Gastrocnemius medialis (tissue), 4 donors: ENCODE measurements at regions not wholly inside any gene's neighbourhood (a gene's known extent, or its start where the extent isn't known, plus 50 kb on each side); places are given as distances from the start of the nearest gene placed in this dataset.

ENCODE experiments used
- ATAC-seq, 2 donors: fragments of 150-250 bp; one replicate each; pipeline ENCODE4 v1.9.1; 2016
- DNase-seq, 2 donors: peaks; one replicate each; pipeline ENCODE4 v3.0.0-alpha.2; 2019
- H3K27ac ChIP-seq, 4 donors: fragments of 200-600 bp; sonication (generic); 1 replicate in 1 of 4; 2 replicates in 3 of 4; pipeline ENCODE4 v1.5.1; 2016 to 2018; ENCODE audit warnings: mild to moderate bottlenecking in 2 of 4, moderate library complexity in 1 of 4
- H3K27me3 ChIP-seq, 3 donors: fragments of 200-600 bp; sonication (generic) in 2 of 3; 1 replicate in 1 of 3; 2 replicates in 2 of 3; pipeline versions ENCODE4 v1.5.1 to v1.6.0; 2016 to 2019; ENCODE audit warnings: mild to moderate bottlenecking in 1 of 3, moderate library complexity in 1 of 3
- H3K36me3 ChIP-seq, 2 donors: fragments of 200-600 bp; sonication (generic) in 1 of 2; one replicate each; pipeline ENCODE4 v1.5.1; 2017 to 2018
- H3K4me1 ChIP-seq, 2 donors: fragments of 200-600 bp; sonication (generic) in 1 of 2; one replicate each; pipeline ENCODE4 v1.5.1; 2016 to 2017; ENCODE audit warnings: mild to moderate bottlenecking in 2 of 2
- H3K4me3 ChIP-seq, 4 donors: fragments of 200-600 bp; sonication (generic) in 3 of 4; 1 replicate in 1 of 4; 2 replicates in 3 of 4; pipeline ENCODE4 v1.5.1; 2016 to 2019; ENCODE audit warnings: mild to moderate bottlenecking in 2 of 4
- H3K9me3 ChIP-seq, 3 donors: fragments of 200-600 bp; sonication (generic) in 2 of 3; 1 replicate in 1 of 3; 2 replicates in 2 of 3; pipeline ENCODE4 v1.5.1; 2016 to 2019
- CTCF ChIP-seq, 5 experiments: fragments of 450-650 bp in 3 of 5; fragments of 200-600 bp in 2 of 5; sonication (generic) in 2 of 5; IDR thresholded peaks in 4 of 5; conservative IDR thresholded peaks in 1 of 5; 1 replicate in 4 of 5; 2 replicates in 1 of 5; pipeline ENCODE4 v1.5.1; 2016 to 2019; ENCODE audit warnings: antibody characterized with exemption in 5 of 5, mild to moderate bottlenecking in 3 of 5, moderate library complexity in 3 of 5
- POLR2A ChIP-seq, 2 donors: fragments of 450-650 bp; IDR thresholded peaks; one replicate each; pipeline ENCODE4 v1.6.1; 2017; ENCODE audit warnings: antibody characterized with exemption in 2 of 2, mild to moderate bottlenecking in 2 of 2, moderate library complexity in 2 of 2
- in situ Hi-C, 4 donors: fragments of 200-750 bp; cut with MboI; loops; one replicate each; pipeline versions ENCODE4 v1.15.0 to v1.8.0; 2017; ENCODE audit warnings: low sequenced_read_pairs in 4 of 4
- intact Hi-C: fragments of 100-400 bp; cut with DNase I; formaldehyde crosslinking; loops from one replicate; pipeline ENCODE4 v1.15.1; 2023; ENCODE audit warnings: low total_unique reads

- ATAC-seq = no peak
- Histone ChIP-seq H3K4me3 (no peak overlapping the region), H3K4me1 (no peaks in the 10 kb centered on the region), H3K27me3 (no peaks in the 10 kb centered on the region), H3K9me3 (no peaks in the 10 kb centered on the region), H3K36me3 (no peaks in the 10 kb centered on the region), H3K27ac (no peak overlapping the region)
- intact Hi-C loops = no loop called here
- no peak for DNase-seq
- TF ChIP-seq CTCF (IDR thresholded peaks at IDR 0.05 in 4 of 5, conservative IDR thresholded peaks at IDR 0.05 in 1 of 5) = no peak
- no peak for TF ChIP-seq POLR2A (IDR thresholded peaks at IDR 0.05)
- in situ Hi-C loops = no loop called here
Measured at GRCh38 chr4:57214654-57215411, 104.6 kb upstream of the IGFBP7 start.

GRCh38 chr4:57211131-57211530 lies 100.9 kb upstream of the IGFBP7 start:
- Histone ChIP-seq H3K27ac (no peak overlapping the region), H3K4me1 (no peaks in the 10 kb centered on the region), H3K27me3 (no peaks in the 10 kb centered on the region), H3K36me3 (no peaks in the 10 kb centered on the region), H3K4me3 (no peak overlapping the region), H3K9me3 (no peaks in the 10 kb centered on the region)
- TF ChIP-seq CTCF (IDR thresholded peaks at IDR 0.05 in 4 of 5, conservative IDR thresholded peaks at IDR 0.05 in 1 of 5) = no peak
- in situ Hi-C loops = no loop called here
- intact Hi-C loops = no loop called here
- ATAC-seq = no peak
- no peak for DNase-seq

- DNase-seq (no peak), ATAC-seq (no peak)
- no peaks in the 10 kb centered on the region for H3K36me3 ChIP-seq
- intact Hi-C loops (no loop called here), in situ Hi-C loops (no loop called here)
- no peak overlapping the region for H3K4me3 ChIP-seq
- no peaks in the 10 kb centered on the region for H3K27me3 ChIP-seq
- TF ChIP-seq CTCF (IDR thresholded peaks at IDR 0.05 in 4 of 5, conservative IDR thresholded peaks at IDR 0.05 in 1 of 5) = no peak
- no peak for TF ChIP-seq POLR2A (IDR thresholded peaks at IDR 0.05)
- no peaks in the 10 kb centered on the region for H3K4me1 ChIP-seq
- H3K27ac ChIP-seq = no peak overlapping the region
- no peaks in the 10 kb centered on the region for H3K9me3 ChIP-seq
Measured at GRCh38 chr4:57206172-57206571, 96.0 kb upstream of the IGFBP7 start.

- H3K36me3 ChIP-seq = no peaks in the 10 kb centered on the region
- TF ChIP-seq POLR2A (IDR thresholded peaks at IDR 0.05) (no peak), CTCF (IDR thresholded peaks at IDR 0.05 in 4 of 5, conservative IDR thresholded peaks at IDR 0.05 in 1 of 5) (no peak)
- no peak overlapping the region for H3K27ac ChIP-seq
- intact Hi-C loops (no loop called here), in situ Hi-C loops (no loop called here)
- H3K4me1 ChIP-seq = no peaks in the 10 kb centered on the region
- no peak overlapping the region for H3K4me3 ChIP-seq
- no peak for DNase-seq
- ATAC-seq = no peak
- H3K27me3 ChIP-seq = no peaks in the 10 kb centered on the region
- no peaks in the 10 kb centered on the region for H3K9me3 ChIP-seq
Measured at GRCh38 chr4:57205580-57205979, 95.4 kb upstream of the IGFBP7 start.
